HCT116 (cell line): ENCODE measurements at regions not wholly inside any gene's neighbourhood (a gene's known extent, or its start where the extent isn't known, plus 50 kb on each side); places are given as distances from the start of the nearest gene placed in this dataset.

Source experiments
- CEBPB ChIP-seq: IDR thresholded peaks from 2 replicates; pipeline ENCODE4 v1.6.1; 2012; ENCODE audit warnings: low read depth
- CTCF ChIP-seq, 3 experiments: fragments of 200-600 bp in 1 of 3; sonication (generic) in 1 of 3; IDR thresholded peaks in 2 of 3; conservative IDR thresholded peaks in 1 of 3; 2 replicates each; pipeline ENCODE4 v1.5.1; 2012 to 2017; ENCODE audit warnings: low read depth in 2 of 3, low read length in 2 of 3, antibody characterized with exemption in 1 of 3, borderline replicate concordance in 1 of 3, control low read depth in 1 of 3, mild to moderate bottlenecking in 1 of 3, mixed read lengths in 1 of 3, mixed run types in 1 of 3, moderate library complexity in 1 of 3; ENCODE audit not compliant: insufficient read depth in 1 of 3

GRCh38 chr5:91941588-91941987, 558.5 kb upstream of the ARRDC3 start:
- TF ChIP-seq CTCF (IDR thresholded peaks at IDR 0.05 in 2 of 3, conservative IDR thresholded peaks at IDR 0.05 in 1 of 3; ENCODE audit: borderline replicate concordance in 1 of 3, insufficient read depth in 1 of 3, low read depth in 2 of 3, low read length in 2 of 3) = no peak
- no peak for TF ChIP-seq CEBPB
